ENCODE measurements at regions not wholly inside any gene's neighbourhood (a gene's known extent, or its start where the extent isn't known, plus 50 kb on each side); places are given as distances from the start of the nearest gene placed in this dataset.
"Not testable (repeated sequence)": the region's sequence is repeated elsewhere in the genome, so short reads cannot be mapped to it uniquely, and the experiment has no call there.

DNA sequence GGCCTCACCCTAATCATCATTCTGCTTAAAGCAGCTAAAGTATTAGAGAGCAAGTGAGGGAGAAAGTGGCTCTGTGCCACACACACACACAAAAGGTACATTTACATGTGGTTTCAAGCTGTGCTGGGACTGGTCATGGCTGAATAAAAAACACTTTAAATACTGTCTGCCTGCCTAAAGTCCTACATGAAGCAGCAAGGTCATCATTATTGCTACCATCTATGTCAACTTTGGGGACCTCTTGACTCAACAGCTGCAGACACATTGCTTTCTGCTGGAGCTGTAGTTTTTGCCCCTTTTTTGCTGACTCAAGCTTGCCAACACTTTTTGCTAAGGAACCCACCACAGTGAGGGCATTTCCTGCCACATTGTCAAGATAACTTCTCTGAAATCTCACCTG lies 1237.9 kb downstream of the ROBO2 start:
- ATAC-seq = no peak
- Mint-ChIP-seq H3K27ac (no peak overlapping the region), H3K9me3 (peaks cover 4% of the 10 kb centered on the region), H3K4me3 (no peak overlapping the region), H3K4me1 (no peaks in the 10 kb centered on the region), H3K36me3 (no peaks in the 10 kb centered on the region), H3K27me3 (no peaks in the 10 kb centered on the region)

DNA sequence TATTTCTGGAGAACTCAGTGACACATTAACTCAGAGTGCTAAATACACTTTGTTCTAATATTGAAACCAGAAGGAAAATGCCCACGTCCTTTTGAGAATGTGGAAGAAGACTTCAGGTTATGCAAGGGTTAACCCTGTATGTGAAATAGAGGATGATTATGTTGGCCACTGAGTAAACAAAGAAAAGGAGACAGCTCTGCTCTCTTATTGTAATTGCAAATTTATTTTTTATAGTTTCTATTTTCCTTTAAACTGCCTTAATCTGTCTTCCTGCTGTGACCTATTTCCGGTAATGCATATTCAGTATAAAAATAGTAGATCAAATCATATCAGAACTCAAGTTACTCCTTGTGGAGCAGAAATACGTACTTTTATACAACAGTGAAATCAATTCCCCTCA lies 1239.2 kb downstream of the ROBO2 start:
- H3K9me3 Mint-ChIP-seq = peaks cover 7% of the 10 kb centered on the region
- no peak overlapping the region for H3K27ac Mint-ChIP-seq
- H3K27me3 Mint-ChIP-seq = no peaks in the 10 kb centered on the region
- H3K4me3 Mint-ChIP-seq = no peak overlapping the region
- H3K4me1 Mint-ChIP-seq = no peaks in the 10 kb centered on the region
- ATAC-seq = no peak
- no peaks in the 10 kb centered on the region for H3K36me3 Mint-ChIP-seq

- no peak for ATAC-seq
- H3K4me3 Mint-ChIP-seq = no peak overlapping the region
- no peaks in the 10 kb centered on the region for H3K4me1 Mint-ChIP-seq
- no peak overlapping the region for H3K27ac Mint-ChIP-seq
- H3K36me3 Mint-ChIP-seq = no peaks in the 10 kb centered on the region
- H3K27me3 Mint-ChIP-seq = no peaks in the 10 kb centered on the region
- peaks cover 9% of the 10 kb centered on the region for H3K9me3 Mint-ChIP-seq
These were observed 1241.5 kb downstream of the ROBO2 start for GRCh38 chr3:78281381-78281780.

GRCh38 chr3:78283994-78284393 lies 1244.1 kb downstream of the ROBO2 start:
- Mint-ChIP-seq H3K27me3 (no peaks in the 10 kb centered on the region), H3K36me3 (no peaks in the 10 kb centered on the region), H3K4me1 (no peaks in the 10 kb centered on the region), H3K4me3 (no peak overlapping the region), H3K9me3 (peaks cover 9% of the 10 kb centered on the region), H3K27ac (no peak overlapping the region)
- no peak for ATAC-seq

- Mint-ChIP-seq H3K27me3 (no peaks in the 10 kb centered on the region), H3K4me3 (no peak overlapping the region), H3K27ac (no peak overlapping the region), H3K4me1 (no peaks in the 10 kb centered on the region), H3K9me3 (peaks cover 9% of the 10 kb centered on the region), H3K36me3 (no peaks in the 10 kb centered on the region)
- ATAC-seq = no peak
These were observed 1245.3 kb downstream of the ROBO2 start for GRCh38 chr3:78285032-78285728.

DNA sequence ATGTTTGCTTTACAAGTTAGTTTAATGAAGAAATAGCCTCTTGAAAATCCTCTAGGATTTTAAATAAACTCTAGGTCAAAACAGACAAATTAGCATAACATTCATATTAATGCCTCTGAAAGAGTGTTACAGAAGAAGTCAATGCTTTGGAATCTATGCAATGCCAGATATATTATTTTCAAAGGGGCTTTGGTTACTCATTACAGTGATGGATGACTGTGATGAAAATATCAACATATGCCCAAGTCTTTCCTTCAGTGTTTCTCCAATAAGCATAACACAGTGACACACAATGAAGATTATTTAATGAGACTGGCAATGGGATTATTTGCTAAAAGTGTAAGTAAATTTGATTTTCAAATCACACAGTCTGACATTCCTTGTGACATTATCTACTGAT lies 1247.2 kb downstream of the ROBO2 start:
- ATAC-seq = no peak
- H3K27ac Mint-ChIP-seq = no peak overlapping the region
- H3K4me3 Mint-ChIP-seq = no peak overlapping the region
- H3K36me3 Mint-ChIP-seq = no peaks in the 10 kb centered on the region
- H3K9me3 Mint-ChIP-seq = peaks cover 9% of the 10 kb centered on the region
- no peaks in the 10 kb centered on the region for H3K27me3 Mint-ChIP-seq
- no peaks in the 10 kb centered on the region for H3K4me1 Mint-ChIP-seq

GRCh38 chr3:78293284-78293683 lies 1253.4 kb downstream of the ROBO2 start:
- no peaks in the 10 kb centered on the region for H3K27me3 Mint-ChIP-seq
- no peak for ATAC-seq
- no peak overlapping the region for H3K27ac Mint-ChIP-seq
- no peaks in the 10 kb centered on the region for H3K4me1 Mint-ChIP-seq
- H3K4me3 Mint-ChIP-seq = no peak overlapping the region
- no peaks in the 10 kb centered on the region for H3K36me3 Mint-ChIP-seq
- H3K9me3 Mint-ChIP-seq = peaks cover 2% of the 10 kb centered on the region

GRCh38 chr3:78304115-78304514 lies 1264.2 kb downstream of the ROBO2 start:
- Mint-ChIP-seq H3K4me1 (no peaks in the 10 kb centered on the region), H3K4me3 (no peak overlapping the region), H3K27ac (no peak overlapping the region), H3K27me3 (no peaks in the 10 kb centered on the region), H3K9me3 (peaks cover 5% of the 10 kb centered on the region), H3K36me3 (no peaks in the 10 kb centered on the region)
- no peak for ATAC-seq

DNA sequence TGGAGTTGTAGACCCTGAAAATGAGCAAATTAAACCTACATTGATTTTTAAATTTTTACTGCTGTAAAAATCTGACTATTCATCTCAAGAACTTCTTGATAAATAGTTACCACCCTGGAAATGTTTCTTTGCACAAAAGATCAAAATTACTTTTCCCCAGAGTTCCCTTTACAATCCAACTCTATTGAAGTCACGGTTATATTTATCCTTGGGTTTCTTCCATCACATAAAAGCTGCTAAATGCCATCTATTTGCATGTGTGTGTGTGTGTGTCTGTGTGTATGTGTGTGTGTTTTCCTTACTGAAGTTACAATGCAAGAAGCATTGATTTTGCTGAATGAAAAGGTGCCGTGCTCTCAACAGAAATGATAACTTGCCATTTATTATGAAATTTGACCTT lies 1273.0 kb downstream of the ROBO2 start:
- no peak overlapping the region for H3K27ac Mint-ChIP-seq
- no peak overlapping the region for H3K4me3 Mint-ChIP-seq
- no peaks in the 10 kb centered on the region for H3K27me3 Mint-ChIP-seq
- H3K4me1 Mint-ChIP-seq = no peaks in the 10 kb centered on the region
- no peaks in the 10 kb centered on the region for H3K36me3 Mint-ChIP-seq
- no peak for ATAC-seq
- H3K9me3 Mint-ChIP-seq = peaks cover 13% of the 10 kb centered on the region

DNA sequence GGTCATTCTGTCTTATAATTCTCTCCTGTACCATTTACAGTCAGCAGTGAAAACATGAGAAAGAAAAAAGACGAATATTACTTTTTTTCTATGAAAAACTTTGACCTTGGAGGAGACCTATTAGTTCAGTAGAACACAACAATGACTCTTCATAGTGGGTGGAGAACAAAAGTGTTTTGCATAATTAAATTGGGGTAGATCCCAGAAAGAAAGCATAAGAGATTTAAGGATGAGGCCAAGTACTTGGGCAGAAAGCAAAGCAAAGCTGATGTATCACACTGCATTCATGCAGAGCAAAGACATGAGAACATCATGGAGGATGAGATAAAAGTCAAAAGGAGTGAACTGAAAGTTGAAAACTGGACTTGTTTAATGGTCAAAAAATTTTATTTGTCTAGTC lies 1273.4 kb downstream of the ROBO2 start:
- Mint-ChIP-seq H3K27me3 (no peaks in the 10 kb centered on the region), H3K4me3 (no peak overlapping the region), H3K4me1 (no peaks in the 10 kb centered on the region), H3K9me3 (peaks cover 13% of the 10 kb centered on the region), H3K27ac (no peak overlapping the region), H3K36me3 (no peaks in the 10 kb centered on the region)
- ATAC-seq = no peak

DNA sequence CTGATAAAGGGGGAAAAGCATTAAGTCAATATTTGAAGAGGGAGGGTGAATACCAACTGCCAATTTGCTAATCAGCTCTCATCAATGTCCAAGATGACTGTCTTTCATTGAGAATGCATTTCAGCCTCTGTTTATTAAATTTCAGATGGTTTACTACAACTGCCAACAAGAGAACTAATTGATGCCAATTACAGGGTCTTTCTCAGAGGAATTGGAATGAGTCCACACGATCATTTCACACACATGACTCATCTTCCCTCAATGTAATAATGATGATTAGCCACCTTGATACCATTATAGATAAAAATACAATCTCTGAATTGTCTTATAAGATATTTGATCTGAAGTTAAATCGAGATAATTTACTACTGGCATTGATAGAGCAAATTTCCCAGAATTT lies 1274.4 kb downstream of the ROBO2 start:
- no peaks in the 10 kb centered on the region for H3K36me3 Mint-ChIP-seq
- H3K27ac Mint-ChIP-seq = no peak overlapping the region
- no peak for ATAC-seq
- peaks cover 13% of the 10 kb centered on the region for H3K9me3 Mint-ChIP-seq
- no peaks in the 10 kb centered on the region for H3K27me3 Mint-ChIP-seq
- no peaks in the 10 kb centered on the region for H3K4me1 Mint-ChIP-seq
- no peak overlapping the region for H3K4me3 Mint-ChIP-seq

DNA sequence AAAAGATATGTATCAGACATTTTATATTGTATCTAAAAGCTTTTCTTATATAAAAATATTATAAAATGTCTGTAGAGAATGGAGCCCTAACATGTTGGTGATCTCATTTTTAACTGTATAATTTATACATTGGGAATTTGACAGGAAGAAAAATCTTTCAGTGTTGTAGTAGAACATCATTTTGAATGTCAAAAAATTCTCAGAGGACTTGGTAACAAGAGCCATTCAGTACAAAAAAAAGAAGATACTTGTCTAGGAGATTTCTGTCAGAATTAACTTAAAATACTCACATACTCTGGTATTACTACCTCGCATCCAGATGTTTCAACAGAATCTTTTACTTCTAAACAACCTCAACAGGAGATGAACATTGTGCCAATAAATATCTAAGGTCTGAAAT lies 1277.9 kb downstream of the ROBO2 start:
- Mint-ChIP-seq H3K4me3 (no peak overlapping the region), H3K9me3 (peaks cover 6% of the 10 kb centered on the region), H3K27ac (no peak overlapping the region), H3K27me3 (no peaks in the 10 kb centered on the region), H3K4me1 (no peaks in the 10 kb centered on the region), H3K36me3 (no peaks in the 10 kb centered on the region)
- no peak for ATAC-seq

- Mint-ChIP-seq H3K9me3 (peaks cover 20% of the 10 kb centered on the region), H3K27ac (no peak overlapping the region), H3K36me3 (no peaks in the 10 kb centered on the region), H3K27me3 (no peaks in the 10 kb centered on the region), H3K4me3 (no peak overlapping the region), H3K4me1 (no peaks in the 10 kb centered on the region)
- no peak for ATAC-seq
These were observed 1282.9 kb downstream of the ROBO2 start for GRCh38 chr3:78322780-78323179.

GRCh38 chr3:78337801-78338211 lies 1297.9 kb downstream of the ROBO2 start:
- Mint-ChIP-seq H3K4me1 (no peaks in the 10 kb centered on the region), H3K27ac (no peak overlapping the region), H3K4me3 (no peak overlapping the region), H3K9me3 (peaks cover 2% of the 10 kb centered on the region), H3K27me3 (no peaks in the 10 kb centered on the region), H3K36me3 (no peaks in the 10 kb centered on the region)
- no peak for ATAC-seq

DNA sequence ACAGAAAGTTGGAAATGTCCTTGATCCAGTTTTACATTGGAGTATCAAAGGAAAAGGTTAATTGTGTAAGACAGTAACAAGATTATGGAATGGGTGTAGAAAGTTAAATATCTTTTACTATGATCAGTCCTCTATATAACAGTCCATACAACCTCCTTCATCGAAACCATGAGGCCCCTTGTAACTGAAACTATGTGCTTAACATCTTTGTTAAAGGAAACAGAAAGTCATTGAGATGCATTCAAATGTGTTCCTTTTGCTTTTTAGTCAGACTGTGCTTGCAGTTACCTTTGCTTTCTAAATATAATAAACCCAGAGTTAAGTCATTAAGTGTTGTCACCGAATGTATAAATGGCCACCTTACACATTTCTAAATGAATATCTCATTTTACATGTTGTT lies 1298.5 kb downstream of the ROBO2 start:
- Mint-ChIP-seq H3K4me3 (no peak overlapping the region), H3K4me1 (no peaks in the 10 kb centered on the region), H3K27me3 (no peaks in the 10 kb centered on the region), H3K9me3 (peaks cover 2% of the 10 kb centered on the region), H3K27ac (no peak overlapping the region), H3K36me3 (no peaks in the 10 kb centered on the region)
- no peak for ATAC-seq

DNA sequence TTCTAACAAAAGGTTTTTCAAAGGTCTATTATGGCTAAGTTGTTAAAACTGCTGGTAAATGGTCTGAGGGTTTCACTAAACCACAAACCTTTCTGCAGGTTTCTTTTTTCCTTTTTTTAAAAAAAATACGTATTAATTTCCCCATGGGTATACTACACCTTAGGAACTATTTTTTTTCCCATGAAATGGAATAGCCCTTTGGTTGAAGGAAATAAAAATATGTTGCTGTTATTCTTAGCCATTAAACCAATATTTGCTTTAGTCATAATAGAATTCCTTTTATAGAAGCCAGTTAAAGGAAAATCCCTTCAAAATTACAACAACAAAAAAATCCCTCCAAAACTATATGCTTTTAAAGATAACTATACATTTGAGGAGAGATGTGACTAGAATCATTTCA lies 1303.3 kb downstream of the ROBO2 start:
- H3K27ac Mint-ChIP-seq = no peak overlapping the region
- no peaks in the 10 kb centered on the region for H3K4me1 Mint-ChIP-seq
- peaks cover 5% of the 10 kb centered on the region for H3K9me3 Mint-ChIP-seq
- ATAC-seq = no peak
- H3K36me3 Mint-ChIP-seq = no peaks in the 10 kb centered on the region
- H3K4me3 Mint-ChIP-seq = no peak overlapping the region
- no peaks in the 10 kb centered on the region for H3K27me3 Mint-ChIP-seq

DNA sequence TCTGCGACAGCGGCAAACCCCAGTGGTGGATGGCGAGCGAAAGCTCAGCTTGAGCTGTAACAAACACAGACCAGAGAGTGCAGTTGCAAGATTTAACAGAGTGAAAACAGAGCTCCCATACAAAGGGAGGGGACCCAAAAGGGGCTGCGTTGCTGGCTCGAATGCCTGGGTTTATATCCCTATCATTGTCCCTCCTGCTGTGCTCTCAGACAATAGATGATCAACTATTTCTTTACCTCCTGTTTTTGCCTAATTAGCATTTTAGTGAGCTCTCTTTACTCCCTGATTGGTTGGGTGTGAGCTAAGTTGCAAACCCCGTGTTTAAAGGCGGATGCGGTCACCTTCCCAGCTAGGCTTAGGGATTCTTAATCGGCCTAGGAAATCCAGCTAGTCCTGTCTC lies 1304.4 kb downstream of the ROBO2 start:
- H3K36me3 Mint-ChIP-seq, H3K27me3 Mint-ChIP-seq, H3K27ac Mint-ChIP-seq, H3K9me3 Mint-ChIP-seq, H3K4me1 Mint-ChIP-seq, ATAC-seq, H3K4me3 Mint-ChIP-seq: not testable (repeated sequence)

All from stimulated activated memory B cell treated with anti-CD40 and anti-IgM and Interleukin-4, amounts not matched to agents 10 μg/mL and 1 μg/mL and 100 μg/mL, for 72 hours (primary cell).